ENCODE measurements at regions not wholly inside any gene's neighbourhood (a gene's known extent, or its start where the extent isn't known, plus 50 kb on each side); places are given as distances from the start of the nearest gene placed in this dataset.

GRCh38 chr10:111481866-111482265, 405.0 kb downstream of the ADRA2A start:
- TF ChIP-seq JUN (IDR thresholded peaks at IDR 0.05; ENCODE audit: low read depth, low read length) (no peak), TCF12 (IDR thresholded peaks at IDR 0.05; ENCODE audit: low read depth, low read length) (no peak), POLR2A (IDR thresholded peaks at IDR 0.05; ENCODE audit: control extremely low read depth in 1 of 2, low read depth in 2 of 2, low read length in 2 of 2) (no peak)
- TF ChIP-seq, protein P1, sequence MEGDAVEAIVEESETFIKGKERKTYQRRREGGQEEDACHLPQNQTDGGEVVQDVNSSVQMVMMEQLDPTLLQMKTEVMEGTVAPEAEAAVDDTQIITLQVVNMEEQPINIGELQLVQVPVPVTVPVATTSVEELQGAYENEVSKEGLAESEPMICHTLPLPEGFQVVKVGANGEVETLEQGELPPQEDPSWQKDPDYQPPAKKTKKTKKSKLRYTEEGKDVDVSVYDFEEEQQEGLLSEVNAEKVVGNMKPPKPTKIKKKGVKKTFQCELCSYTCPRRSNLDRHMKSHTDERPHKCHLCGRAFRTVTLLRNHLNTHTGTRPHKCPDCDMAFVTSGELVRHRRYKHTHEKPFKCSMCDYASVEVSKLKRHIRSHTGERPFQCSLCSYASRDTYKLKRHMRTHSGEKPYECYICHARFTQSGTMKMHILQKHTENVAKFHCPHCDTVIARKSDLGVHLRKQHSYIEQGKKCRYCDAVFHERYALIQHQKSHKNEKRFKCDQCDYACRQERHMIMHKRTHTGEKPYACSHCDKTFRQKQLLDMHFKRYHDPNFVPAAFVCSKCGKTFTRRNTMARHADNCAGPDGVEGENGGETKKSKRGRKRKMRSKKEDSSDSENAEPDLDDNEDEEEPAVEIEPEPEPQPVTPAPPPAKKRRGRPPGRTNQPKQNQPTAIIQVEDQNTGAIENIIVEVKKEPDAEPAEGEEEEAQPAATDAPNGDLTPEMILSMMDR (IDR thresholded peaks at IDR 0.05; ENCODE audit: control extremely low read depth in 1 of 3, insufficient read depth in 1 of 3, low read depth in 1 of 3, low read length in 3 of 3): no peak

Measured in H1 (cell line).